GM12875 (cell line): ENCODE measurements at regions not wholly inside any gene's neighbourhood (a gene's known extent, or its start where the extent isn't known, plus 50 kb on each side); places are given as distances from the start of the nearest gene placed in this dataset.
"Not testable (repeated sequence)": the region's sequence is repeated elsewhere in the genome, so short reads cannot be mapped to it uniquely, and the experiment has no call there.

Experiments used
- H3K4me3 ChIP-seq: one replicate; pipeline ENCODE4 v1.5.1; 2011; ENCODE audit warnings: low read depth, low read length, control low read depth
- TF ChIP-seq, protein P1 (sequence below): IDR thresholded peaks from 2 replicates; pipeline ENCODE4 v1.5.1; 2011; ENCODE audit warnings: low read depth, mild to moderate bottlenecking, control low read depth, inconsistent platforms, low read length, moderate library complexity, borderline replicate concordance; ENCODE audit not compliant: insufficient read depth

DNA sequence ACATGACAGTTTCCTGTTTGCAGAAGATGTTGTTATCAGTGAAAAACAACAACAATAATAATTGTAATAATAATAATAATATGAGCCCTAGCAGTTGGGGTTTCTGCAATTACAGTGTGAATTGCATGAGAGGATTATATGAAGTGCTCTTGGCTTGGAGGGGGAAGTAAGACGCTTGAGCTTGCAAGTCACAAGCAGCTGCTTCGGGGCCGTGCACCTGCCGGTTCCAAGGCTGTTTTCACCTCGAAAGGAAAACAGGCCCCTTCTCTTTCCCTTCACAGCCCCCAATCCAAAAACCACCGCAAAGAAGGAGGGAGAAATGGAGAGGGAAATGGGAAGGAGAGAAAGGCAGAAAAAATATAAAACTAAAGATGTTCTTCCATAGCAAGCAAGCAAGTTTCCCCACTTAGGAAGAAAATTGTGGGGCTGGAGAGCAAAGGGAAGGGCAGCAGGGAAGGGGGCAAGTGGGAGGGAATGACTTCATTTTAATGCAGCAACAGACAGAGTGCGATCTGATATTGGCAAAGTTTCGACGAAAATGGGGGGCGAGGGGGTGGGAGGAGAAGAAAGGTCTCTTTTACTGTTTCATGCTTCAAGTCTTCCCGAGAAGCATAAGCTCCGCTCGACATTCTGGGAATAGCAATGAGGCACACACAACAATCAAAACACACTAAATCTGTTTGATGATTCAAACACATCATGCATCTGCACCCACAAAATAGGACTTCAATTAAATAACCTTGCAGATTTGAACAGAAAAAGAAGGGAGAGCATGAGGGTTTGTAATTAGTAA is 284.2 kb upstream of the ATP11B start:
- H3K4me3 ChIP-seq = no peak overlapping the region
- TF ChIP-seq, protein P1, sequence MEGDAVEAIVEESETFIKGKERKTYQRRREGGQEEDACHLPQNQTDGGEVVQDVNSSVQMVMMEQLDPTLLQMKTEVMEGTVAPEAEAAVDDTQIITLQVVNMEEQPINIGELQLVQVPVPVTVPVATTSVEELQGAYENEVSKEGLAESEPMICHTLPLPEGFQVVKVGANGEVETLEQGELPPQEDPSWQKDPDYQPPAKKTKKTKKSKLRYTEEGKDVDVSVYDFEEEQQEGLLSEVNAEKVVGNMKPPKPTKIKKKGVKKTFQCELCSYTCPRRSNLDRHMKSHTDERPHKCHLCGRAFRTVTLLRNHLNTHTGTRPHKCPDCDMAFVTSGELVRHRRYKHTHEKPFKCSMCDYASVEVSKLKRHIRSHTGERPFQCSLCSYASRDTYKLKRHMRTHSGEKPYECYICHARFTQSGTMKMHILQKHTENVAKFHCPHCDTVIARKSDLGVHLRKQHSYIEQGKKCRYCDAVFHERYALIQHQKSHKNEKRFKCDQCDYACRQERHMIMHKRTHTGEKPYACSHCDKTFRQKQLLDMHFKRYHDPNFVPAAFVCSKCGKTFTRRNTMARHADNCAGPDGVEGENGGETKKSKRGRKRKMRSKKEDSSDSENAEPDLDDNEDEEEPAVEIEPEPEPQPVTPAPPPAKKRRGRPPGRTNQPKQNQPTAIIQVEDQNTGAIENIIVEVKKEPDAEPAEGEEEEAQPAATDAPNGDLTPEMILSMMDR = no peak

DNA sequence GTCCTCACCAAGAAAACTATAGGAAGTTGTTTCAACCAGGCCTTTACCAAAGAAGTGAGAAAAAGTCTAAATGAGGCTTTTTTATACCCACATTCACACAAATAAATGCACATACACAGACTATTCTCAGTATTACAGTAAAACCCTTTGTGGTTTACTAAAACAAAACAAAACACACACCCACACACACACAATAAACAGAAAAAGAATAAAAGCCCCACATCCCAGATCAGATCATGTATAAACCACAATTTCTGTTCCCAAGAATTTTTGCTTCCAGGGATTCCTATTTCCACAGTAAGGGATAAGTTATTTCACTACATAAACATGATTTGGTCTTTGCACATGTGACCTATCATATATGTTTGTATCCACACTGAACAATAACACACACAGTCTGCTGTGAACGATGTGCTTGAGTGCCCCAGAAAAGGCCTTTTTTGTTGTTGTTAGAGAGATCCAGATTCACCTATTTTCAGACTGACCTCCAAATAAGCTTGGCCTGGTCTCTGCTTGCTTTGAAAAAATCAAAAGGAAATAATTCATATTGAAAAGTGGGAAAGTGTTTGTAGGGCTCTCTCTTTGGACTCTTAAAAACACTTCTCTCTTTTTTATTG is 283.4 kb upstream of the ATP11B start:
- TF ChIP-seq, protein P1 = no peak
- H3K4me3 ChIP-seq = no peak overlapping the region

DNA sequence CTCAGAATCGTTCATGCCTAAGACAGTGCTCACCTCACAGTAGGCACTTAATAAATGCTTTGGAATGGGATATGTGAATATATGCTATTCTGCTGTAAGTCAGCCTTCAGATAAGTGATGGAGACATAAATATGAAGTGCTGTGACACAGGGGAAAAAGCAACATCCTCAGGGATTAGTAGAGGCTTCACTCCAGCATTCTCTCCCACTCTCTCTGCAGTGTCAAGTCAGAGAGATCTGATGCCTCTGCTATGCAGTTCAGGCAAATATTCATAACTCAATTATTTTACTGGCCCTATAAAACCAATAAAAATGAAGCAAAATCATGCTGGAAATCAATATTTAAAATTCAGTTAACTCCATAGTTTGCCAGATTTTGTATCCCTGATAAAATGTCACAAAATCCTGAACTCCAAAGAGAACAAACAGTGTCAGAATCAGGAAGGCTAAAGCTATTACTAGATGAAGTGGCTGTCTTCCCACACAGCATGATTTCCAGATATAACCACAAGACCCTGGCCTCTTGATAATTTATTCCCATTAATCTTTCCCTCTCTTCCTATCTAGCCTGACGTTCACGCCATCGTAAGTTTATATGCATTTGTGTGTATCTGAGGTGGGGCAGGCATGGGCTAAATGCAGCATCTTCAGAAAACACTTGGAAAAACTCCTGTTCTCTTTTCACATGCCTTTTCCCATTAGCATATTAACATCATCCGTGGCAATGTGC is 278.9 kb upstream of the ATP11B start:
- H3K4me3 ChIP-seq = no peak overlapping the region
- TF ChIP-seq, protein P1 = no peak

DNA sequence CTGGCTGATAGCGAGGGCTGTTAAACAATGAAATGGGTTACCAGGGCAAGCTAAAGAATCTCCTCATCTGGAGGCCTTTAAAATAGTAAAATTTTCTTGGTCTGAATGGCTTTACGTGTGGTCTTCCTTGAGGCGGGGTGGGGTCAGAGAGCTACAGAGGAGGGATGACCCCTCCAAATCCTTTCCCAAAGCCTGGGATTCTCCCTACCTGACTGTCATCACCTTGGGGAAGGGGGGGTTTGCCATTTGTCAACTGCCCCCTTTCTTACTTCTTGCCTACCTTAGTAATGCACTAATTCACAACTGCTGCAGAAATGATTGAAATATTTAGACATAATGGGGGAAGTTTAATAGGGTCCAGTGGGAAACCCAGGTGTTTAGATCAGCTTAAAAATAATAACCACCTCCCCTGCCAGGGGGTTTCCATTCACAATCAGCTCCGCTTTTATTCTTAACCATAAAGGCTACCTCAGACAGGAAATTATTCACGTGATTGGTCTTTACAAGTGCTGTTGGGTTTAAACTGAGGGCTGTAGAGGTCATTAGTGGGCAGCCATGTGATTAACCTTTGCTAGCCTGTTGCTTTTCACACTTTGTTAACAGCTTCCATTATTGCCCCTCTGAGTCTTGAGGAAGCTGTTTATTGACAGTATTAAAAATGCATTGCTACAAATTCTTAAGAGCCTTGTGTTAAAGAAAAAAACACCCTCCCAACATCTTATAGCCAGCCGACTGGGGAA is 276.5 kb upstream of the ATP11B start:
- no peak overlapping the region for H3K4me3 ChIP-seq
- TF ChIP-seq, protein P1 = no peak

DNA sequence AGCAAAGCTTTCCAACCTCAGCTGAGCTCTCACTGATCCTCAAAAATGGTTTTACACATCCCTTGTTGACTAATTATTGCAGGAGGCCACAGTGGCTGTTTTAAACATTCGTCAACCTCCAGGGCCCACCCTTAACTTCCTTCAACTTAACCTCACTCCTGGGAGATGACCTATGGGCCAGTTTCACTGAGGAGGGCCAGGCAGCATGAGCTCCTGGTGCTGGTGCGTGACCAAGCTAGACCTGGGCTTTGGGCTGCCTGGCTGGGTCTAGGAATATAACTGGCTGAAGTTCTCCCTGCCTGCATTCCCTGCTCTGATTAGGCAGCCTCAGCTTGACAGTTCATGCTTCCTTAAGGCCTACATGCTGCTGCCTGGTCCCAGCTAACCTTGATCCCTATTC is 273.7 kb upstream of the ATP11B start:
- no peak overlapping the region for H3K4me3 ChIP-seq
- TF ChIP-seq, protein P1 = no peak

DNA sequence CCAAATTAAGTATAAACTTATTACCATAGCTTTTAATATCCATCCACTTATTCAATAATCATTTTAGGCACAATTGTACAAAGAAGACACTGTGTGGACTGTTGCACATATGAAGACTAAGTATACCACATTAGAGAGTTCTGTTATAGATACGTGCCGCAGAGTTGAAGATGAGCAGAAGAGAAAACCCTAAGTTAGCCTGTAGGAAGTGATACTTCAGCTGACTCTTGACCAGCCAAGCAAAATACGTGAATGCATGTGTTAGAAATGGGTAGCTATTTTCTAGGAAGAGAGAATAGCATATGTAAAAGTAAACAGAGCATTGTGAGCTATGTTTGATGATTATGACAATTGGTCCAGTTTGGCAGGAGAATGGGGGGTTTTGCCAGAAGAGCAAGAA is 272.0 kb upstream of the ATP11B start:
- no peak overlapping the region for H3K4me3 ChIP-seq
- TF ChIP-seq, protein P1 = no peak

DNA sequence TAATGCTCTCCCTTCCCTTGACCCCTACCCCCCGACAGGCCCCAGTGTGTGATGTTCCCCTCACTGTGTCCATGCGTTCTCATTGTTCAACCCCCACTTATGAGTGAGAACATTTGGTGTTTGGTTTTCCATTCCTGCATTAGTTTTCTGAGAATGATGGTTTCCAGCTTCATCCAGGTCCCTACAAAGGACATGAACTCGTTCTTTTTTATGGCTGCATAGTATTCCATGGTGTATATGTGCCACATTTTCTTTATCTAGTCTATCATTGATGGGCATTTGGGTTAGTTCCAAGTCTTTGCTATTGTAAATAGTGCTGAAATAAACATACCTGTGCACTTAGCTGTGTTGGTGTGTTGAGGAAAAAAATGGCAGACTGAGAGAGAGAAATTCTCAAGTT is 269.9 kb upstream of the ATP11B start:
- H3K4me3 ChIP-seq = not testable (repeated sequence)
